ENCODE measurements at regions not wholly inside any gene's neighbourhood (a gene's known extent, or its start where the extent isn't known, plus 50 kb on each side); places are given as distances from the start of the nearest gene placed in this dataset.

GRCh38 chr14:51784466-51784865 lies 75.9 kb upstream of the GNG2 start:
- Histone ChIP-seq H2AFZ (ENCODE audit: low read depth, low read length) (no peak overlapping the region), H3K27ac (ENCODE audit: low read length) (no peak overlapping the region), H3K4me3 (ENCODE audit: low read length) (no peak overlapping the region), H3K9ac (ENCODE audit: low read length) (no peak overlapping the region), H3K27me3 (ENCODE audit: low read depth, low read length) (peaks cover 33% of the 10 kb centered on the region), H4K20me1 (ENCODE audit: insufficient read depth, low read length) (no peaks in the 10 kb centered on the region), H3K9me3 (ENCODE audit: insufficient read depth, low read length) (peaks cover 16% of the 10 kb centered on the region), H3K36me3 (replicated peaks; ENCODE audit: low read depth, low read length) (no peaks in the 10 kb centered on the region), H3K4me1 (ENCODE audit: low read length) (peaks cover 12% of the 10 kb centered on the region), H3K79me2 (ENCODE audit: low read length) (no peaks in the 10 kb centered on the region), H3K4me2 (ENCODE audit: low read length) (no peak overlapping the region)
- TF ChIP-seq EZH2phosphoT487 (IDR thresholded peaks at IDR 0.05; ENCODE audit: low read depth) = no peak
- no peak for TF ChIP-seq CTCF (IDR thresholded peaks at IDR 0.05; ENCODE audit: low read depth, low read length)

- no peaks in the 10 kb centered on the region for H3K4me1 ChIP-seq (ENCODE audit: low read length)
- no peaks in the 10 kb centered on the region for H3K79me2 ChIP-seq (ENCODE audit: low read length)
- no peak for TF ChIP-seq CTCF (IDR thresholded peaks at IDR 0.05; ENCODE audit: low read depth, low read length)
- no peak for TF ChIP-seq EZH2phosphoT487 (IDR thresholded peaks at IDR 0.05; ENCODE audit: low read depth)
- H3K9me3 ChIP-seq (ENCODE audit: insufficient read depth, low read length) = peaks cover 16% of the 10 kb centered on the region
- no peak overlapping the region for H3K9ac ChIP-seq (ENCODE audit: low read length)
- no peak overlapping the region for H3K4me2 ChIP-seq (ENCODE audit: low read length)
- H3K4me3 ChIP-seq (ENCODE audit: low read length) = no peak overlapping the region
- H2AFZ ChIP-seq (ENCODE audit: low read depth, low read length) = no peak overlapping the region
- no peak overlapping the region for H3K27ac ChIP-seq (ENCODE audit: low read length)
- H3K27me3 ChIP-seq (ENCODE audit: low read depth, low read length) = peaks cover 34% of the 10 kb centered on the region
- no peaks in the 10 kb centered on the region for H3K36me3 ChIP-seq (replicated peaks; ENCODE audit: low read depth, low read length)
- no peaks in the 10 kb centered on the region for H4K20me1 ChIP-seq (ENCODE audit: insufficient read depth, low read length)
These were observed 74.2 kb upstream of the GNG2 start for GRCh38 chr14:51786227-51786626.

GRCh38 chr14:51787352-51787751 lies 73.1 kb upstream of the GNG2 start:
- H3K4me1 ChIP-seq (ENCODE audit: low read length) = no peaks in the 10 kb centered on the region
- H3K27me3 ChIP-seq (ENCODE audit: low read depth, low read length) = peaks cover 27% of the 10 kb centered on the region
- no peak overlapping the region for H3K4me2 ChIP-seq (ENCODE audit: low read length)
- H4K20me1 ChIP-seq (ENCODE audit: insufficient read depth, low read length) = no peaks in the 10 kb centered on the region
- H3K27ac ChIP-seq (ENCODE audit: low read length) = no peak overlapping the region
- no peak for TF ChIP-seq CTCF (IDR thresholded peaks at IDR 0.05; ENCODE audit: low read depth, low read length)
- TF ChIP-seq EZH2phosphoT487 (IDR thresholded peaks at IDR 0.05; ENCODE audit: low read depth) = no peak
- no peak overlapping the region for H3K9ac ChIP-seq (ENCODE audit: low read length)
- H3K9me3 ChIP-seq (ENCODE audit: insufficient read depth, low read length) = peaks cover 16% of the 10 kb centered on the region
- H3K79me2 ChIP-seq (ENCODE audit: low read length) = no peaks in the 10 kb centered on the region
- H3K4me3 ChIP-seq (ENCODE audit: low read length) = no peak overlapping the region
- no peaks in the 10 kb centered on the region for H3K36me3 ChIP-seq (replicated peaks; ENCODE audit: low read depth, low read length)
- H2AFZ ChIP-seq (ENCODE audit: low read depth, low read length) = no peak overlapping the region

- Histone ChIP-seq H3K27me3 (ENCODE audit: low read depth, low read length) (peaks cover 22% of the 10 kb centered on the region), H3K4me2 (ENCODE audit: low read length) (no peak overlapping the region), H3K4me3 (ENCODE audit: low read length) (no peak overlapping the region), H3K9ac (ENCODE audit: low read length) (no peak overlapping the region), H2AFZ (ENCODE audit: low read depth, low read length) (no peak overlapping the region), H3K4me1 (ENCODE audit: low read length) (no peaks in the 10 kb centered on the region), H3K9me3 (ENCODE audit: insufficient read depth, low read length) (peaks cover 16% of the 10 kb centered on the region), H3K27ac (ENCODE audit: low read length) (no peak overlapping the region), H3K36me3 (replicated peaks; ENCODE audit: low read depth, low read length) (no peaks in the 10 kb centered on the region), H4K20me1 (ENCODE audit: insufficient read depth, low read length) (no peaks in the 10 kb centered on the region), H3K79me2 (ENCODE audit: low read length) (no peaks in the 10 kb centered on the region)
- TF ChIP-seq EZH2phosphoT487 (IDR thresholded peaks at IDR 0.05; ENCODE audit: low read depth) = no peak
- no peak for TF ChIP-seq CTCF (IDR thresholded peaks at IDR 0.05; ENCODE audit: low read depth, low read length)
These were observed 71.3 kb upstream of the GNG2 start for GRCh38 chr14:51789114-51789513.
